ENCODE measurements at regions not wholly inside any gene's neighbourhood (a gene's known extent, or its start where the extent isn't known, plus 50 kb on each side); places are given as distances from the start of the nearest gene placed in this dataset.

GRCh38 chr12:3348055-3348454 is 142.9 kb upstream of the PRMT8 start:
- TF ChIP-seq TCF4 (CRISPR knock-in tag; IDR thresholded peaks at IDR 0.05; ENCODE audit: borderline replicate concordance) (no peak), OSR1 (CRISPR knock-in tag; IDR thresholded peaks at IDR 0.05) (no peak)
- ATAC-seq: no peak

- ATAC-seq: no peak
- TF ChIP-seq ZNF8 (CRISPR knock-in tag; IDR thresholded peaks at IDR 0.05) (no peak), GLIS3 (CRISPR knock-in tag; IDR thresholded peaks at IDR 0.05) (no peak), POU6F1 (CRISPR knock-in tag; IDR thresholded peaks at IDR 0.05; ENCODE audit: borderline replicate concordance, low read depth) (no peak), PATZ1 (CRISPR knock-in tag; IDR thresholded peaks at IDR 0.05; ENCODE audit: borderline replicate concordance) (no peak), PPARA (CRISPR knock-in tag; IDR thresholded peaks at IDR 0.05; ENCODE audit: borderline replicate concordance) (no peak), CSDC2 (CRISPR knock-in tag; IDR thresholded peaks at IDR 0.05) (no peak), ZNF70 (CRISPR knock-in tag; IDR thresholded peaks at IDR 0.05) (no peak), RARB (CRISPR knock-in tag; IDR thresholded peaks at IDR 0.05) (no peak)
Observed at GRCh38 chr12:3350432-3350831, 140.6 kb upstream of the PRMT8 start.

- ATAC-seq: no peak
- TF ChIP-seq ZNF8 (CRISPR knock-in tag; IDR thresholded peaks at IDR 0.05) (no peak), ARNTL (CRISPR knock-in tag; IDR thresholded peaks at IDR 0.05; ENCODE audit: borderline replicate concordance, low read depth) (no peak), ZC3H10 (CRISPR knock-in tag; IDR thresholded peaks at IDR 0.05) (no peak), POU6F1 (CRISPR knock-in tag; IDR thresholded peaks at IDR 0.05; ENCODE audit: borderline replicate concordance, low read depth) (no peak), CREB5 (CRISPR knock-in tag; IDR thresholded peaks at IDR 0.05; ENCODE audit: low read depth) (no peak), ZFP30 (CRISPR knock-in tag; IDR thresholded peaks at IDR 0.05) (no peak), TCF4 (CRISPR knock-in tag; IDR thresholded peaks at IDR 0.05; ENCODE audit: borderline replicate concordance) (no peak), ZFP3 (CRISPR knock-in tag; IDR thresholded peaks at IDR 0.05) (no peak), BACH2 (CRISPR knock-in tag; IDR thresholded peaks at IDR 0.05; ENCODE audit: borderline replicate concordance) (no peak), PATZ1 (CRISPR knock-in tag; IDR thresholded peaks at IDR 0.05; ENCODE audit: borderline replicate concordance) (no peak), TSHZ2 (CRISPR knock-in tag; IDR thresholded peaks at IDR 0.05) (no peak), RARB (CRISPR knock-in tag; IDR thresholded peaks at IDR 0.05) (no peak), PPARA (CRISPR knock-in tag; IDR thresholded peaks at IDR 0.05; ENCODE audit: borderline replicate concordance) (no peak), CSRNP3 (CRISPR knock-in tag; IDR thresholded peaks at IDR 0.05) (no peak), GLIS3 (CRISPR knock-in tag; IDR thresholded peaks at IDR 0.05) (no peak), OSR1 (CRISPR knock-in tag; IDR thresholded peaks at IDR 0.05) (no peak)
Observed at GRCh38 chr12:3351731-3352130, 139.3 kb upstream of the PRMT8 start.

All from SK-N-SH treated with all-trans-retinoic acid at 6 μM for 48 hours (cell line).